ENCODE measurements at regions not wholly inside any gene's neighbourhood (a gene's known extent, or its start where the extent isn't known, plus 50 kb on each side); places are given as distances from the start of the nearest gene placed in this dataset.

DNA sequence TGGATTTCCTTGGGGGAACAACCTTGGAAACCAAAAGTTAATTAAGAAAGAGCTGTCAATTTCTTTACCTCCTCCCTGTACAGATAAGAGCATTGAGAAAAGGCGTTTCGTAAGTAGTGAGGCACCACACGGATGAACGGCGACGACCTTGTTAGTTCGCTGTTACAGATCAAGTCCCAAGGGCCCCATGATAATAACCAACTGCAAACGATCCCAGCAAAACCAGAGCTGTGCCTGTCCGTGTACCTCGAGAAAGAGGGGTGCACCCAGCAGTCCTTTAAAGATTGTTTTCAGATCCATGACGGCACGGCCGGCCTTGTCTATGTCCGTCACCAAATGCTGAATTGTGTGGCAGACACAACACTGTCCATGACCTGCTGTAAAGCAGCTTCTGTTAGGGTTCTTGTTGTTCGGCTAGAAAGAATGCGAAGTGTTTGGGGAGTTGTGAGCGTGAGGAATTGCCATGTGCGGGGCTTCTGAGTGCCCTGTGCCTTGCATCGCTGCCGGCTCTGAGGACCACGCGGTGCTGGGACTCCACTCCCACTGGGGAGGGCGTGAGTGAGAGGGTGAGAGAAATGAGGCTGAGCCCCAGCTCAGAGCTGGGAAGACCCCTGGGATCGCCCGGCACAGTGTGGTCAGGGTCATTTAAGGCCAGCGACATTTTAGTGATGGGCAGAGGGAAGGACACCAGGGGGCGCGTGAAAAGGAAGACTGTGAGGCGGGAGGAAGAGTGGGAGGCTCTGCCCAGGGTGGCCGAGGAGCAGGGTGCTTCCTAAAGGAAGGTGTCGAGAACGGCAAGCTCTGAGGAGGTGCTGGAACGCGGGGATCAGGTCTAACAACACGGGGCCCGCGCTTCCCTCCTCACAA, 136.8 kb upstream of the RPS6KA2 start:
- CTCF ChIA-PET (ENCODE audit: low intra/inter-chr PET ratio, low total read pairs), result no interaction called here

More for the DNA sequence above, 136.8 kb upstream of the RPS6KA2 start:
- Histone ChIP-seq H3K4me3 (replicated peaks in 1 of 3; ENCODE audit: insufficient read depth in 1 of 3, low read depth in 2 of 3, low read length in 3 of 3) (no peak overlapping the region), H4K20me1 (ENCODE audit: insufficient read depth, low read length) (0 out of 2 replicates have a peak, but pooled peaks cover 3% of the 10 kb centered on the region), H3K27me3 (ENCODE audit: control insufficient read depth in 1 of 2, insufficient read depth in 2 of 2, low read length in 2 of 2) (peaks cover 2 to 36% of the 10 kb centered on the region in 2 experiments; a peak in 4 of 5 replicates), H3K79me2 (ENCODE audit: insufficient read depth, low read length) (no peaks in the 10 kb centered on the region), H3K4me1 (ENCODE audit: insufficient read depth, low read length) (peaks cover 8% of the 10 kb centered on the region), H3K9me3 (ENCODE audit: low read length) (no peaks in the 10 kb centered on the region), H3K4me2 (ENCODE audit: low read depth, low read length) (no peak overlapping the region), H3K9ac (ENCODE audit: insufficient read depth, low read depth, low read length) (no peak overlapping the region), H3K27ac (ENCODE audit: extremely low read length, insufficient read depth, low read length) (no peak overlapping the region), H2AFZ (ENCODE audit: low read length) (no peak overlapping the region), H3K36me3 (replicated peaks in 1 of 2; ENCODE audit: control insufficient read depth in 1 of 2, insufficient read depth in 2 of 2, low read length in 2 of 2) (no peaks in the 10 kb centered on the region)
- FAIRE-seq, result no peak
- intact Hi-C loops (cut with micrococcal nuclease; ENCODE audit: unreplicated experiment) (no loop called here), in situ Hi-C loops (cut with HindIII; ENCODE audit: extremely low pct_ligation_motif_present, low pct_unique_long_range_greater_than_20kb) (no loop called here)
- BruUV-seq (replicated peaks), result no TSS peak
- ATAC-seq, result peak; percentile 34; the same call in 2 of the 3 replicates
- POLR2A ChIA-PET, result no interaction called here
- DNase-seq (ENCODE audit: low spot score), result no peak
- WGBS (ENCODE audit: low lambda C conversion rate), result 64% methylated on average over 37 of the region's 37 CpGs
- TF ChIP-seq ZSCAN31 (CRISPR knock-in tag; IDR thresholded peaks at IDR 0.05; ENCODE audit: low read depth) (no peak), ZNF782 (CRISPR knock-in tag; IDR thresholded peaks at IDR 0.05; ENCODE audit: borderline replicate concordance) (no peak), TIGD3 (CRISPR knock-in tag; IDR thresholded peaks at IDR 0.05; ENCODE audit: borderline replicate concordance) (no peak), ZSCAN21 (CRISPR knock-in tag; IDR thresholded peaks at IDR 0.05; ENCODE audit: borderline replicate concordance) (no peak), ZNF788 (CRISPR knock-in tag; IDR thresholded peaks at IDR 0.05; ENCODE audit: borderline replicate concordance) (no peak), DNMT1 (CRISPR knock-in tag; IDR thresholded peaks at IDR 0.05) (0 out of 2 replicates have a peak, but pooled peaks have one; percentile 7), ZNF382 (CRISPR knock-in tag; IDR thresholded peaks at IDR 0.05; ENCODE audit: borderline replicate concordance) (no peak), RXRA (CRISPR knock-in tag; IDR thresholded peaks at IDR 0.05) (peak; percentile 25; the same call in 1 of the 2 replicates), RXRB (CRISPR knock-in tag; IDR thresholded peaks at IDR 0.05; ENCODE audit: borderline replicate concordance) (peak; percentile 35; the same call in 1 of the 2 replicates), ZSCAN22 (CRISPR knock-in tag; IDR thresholded peaks at IDR 0.05) (no peak), NFE2L2 (IDR thresholded peaks at IDR 0.05; ENCODE audit: low read length) (no peak), SRSF9 (IDR thresholded peaks at IDR 0.05; ENCODE audit: borderline replicate concordance, insufficient read depth, low read depth, low read length, poor library complexity, severe bottlenecking) (no peak), BCL6 (CRISPR knock-in tag; IDR thresholded peaks at IDR 0.05) (no peak)
- TF ChIP-seq, protein P1, sequence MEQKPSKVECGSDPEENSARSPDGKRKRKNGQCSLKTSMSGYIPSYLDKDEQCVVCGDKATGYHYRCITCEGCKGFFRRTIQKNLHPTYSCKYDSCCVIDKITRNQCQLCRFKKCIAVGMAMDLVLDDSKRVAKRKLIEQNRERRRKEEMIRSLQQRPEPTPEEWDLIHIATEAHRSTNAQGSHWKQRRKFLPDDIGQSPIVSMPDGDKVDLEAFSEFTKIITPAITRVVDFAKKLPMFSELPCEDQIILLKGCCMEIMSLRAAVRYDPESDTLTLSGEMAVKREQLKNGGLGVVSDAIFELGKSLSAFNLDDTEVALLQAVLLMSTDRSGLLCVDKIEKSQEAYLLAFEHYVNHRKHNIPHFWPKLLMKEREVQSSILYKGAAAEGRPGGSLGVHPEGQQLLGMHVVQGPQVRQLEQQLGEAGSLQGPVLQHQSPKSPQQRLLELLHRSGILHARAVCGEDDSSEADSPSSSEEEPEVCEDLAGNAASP (CRISPR knock-in tag; IDR thresholded peaks at IDR 0.05; ENCODE audit: borderline replicate concordance), result peak; percentile 93; the same call in 1 of the 2 replicates

Measured in HepG2 (cell line).